HCT116 (cell line): ENCODE measurements at regions not wholly inside any gene's neighbourhood (a gene's known extent, or its start where the extent isn't known, plus 50 kb on each side); places are given as distances from the start of the nearest gene placed in this dataset.

ENCODE experiments used
- ATAC-seq: fragments of 200-7000 bp; cut with Tn5 transposase; 2 replicates; pipeline ENCODE4 v1.9.1; 2020; ENCODE audit warnings: mild to moderate bottlenecking, moderate library complexity
- BruUV-seq: library from RNA; stranded (reverse); fragments of 400-500 nt; replicated peaks from 2 replicates; lab custom pipeline; 2021; lab: Mats Ljungman, UMichigan
- CTCF ChIA-PET: fragments of 300-600 bp; sonication (Branson Sonifier 250); formaldehyde crosslinking; loops from one replicate; lab custom pipeline; 2021; ENCODE audit warnings: antibody characterized with exemption; lab: Charles Lee
- POLR2A ChIA-PET: fragments of 300-600, 350-600 bp; sonication (Branson Sonifier 250); formaldehyde crosslinking; loops from one replicate; lab custom pipeline; 2021; ENCODE audit warnings: antibody characterized with exemption; lab: Charles Lee
- RAD21 ChIA-PET, 2 experiments: fragments of 300-600 bp; sonication (Branson Sonifier 250); formaldehyde crosslinking; loops; one replicate each; lab custom pipeline; 2023; ENCODE audit warnings: low total read pairs in 2 of 2; ENCODE audit not compliant: uncharacterized antibody in 2 of 2, unreplicated experiment in 2 of 2, low non-redundant PET in 1 of 2; lab: Charles Lee
- DNase-seq: peaks from one replicate; pipeline ENCODE4 v3.0.0-alpha.2; 2010; ENCODE audit warnings: low read depth, low spot score
- H2AFZ ChIP-seq: fragments of 200-600 bp; shearing (Covaris generic), sonication (generic); 2 replicates; pipeline ENCODE4 v1.6.1; 2017; ENCODE audit warnings: low read depth, mixed run types, mixed read lengths, antibody characterized with exemption, low read length; ENCODE audit not compliant: poor library complexity, severe bottlenecking
- H3K27ac ChIP-seq: 2 replicates; pipeline ENCODE4 v1.5.1; 2012; ENCODE audit warnings: low read depth, low read length
- H3K27me3 ChIP-seq: fragments of 200-600 bp; sonication (generic); 2 replicates; pipeline ENCODE4 v1.6.1; 2016; ENCODE audit warnings: mixed run types, low read length, mixed read lengths; ENCODE audit not compliant: insufficient read depth
- H3K36me3 ChIP-seq, 2 experiments: fragments of 200-500 bp in 1 of 2; fragments of 200-600 bp in 1 of 2; sonication (Bioruptor generic) in 1 of 2; sonication (generic) in 1 of 2; 2 replicates each; pipeline versions ENCODE4 v1.5.1 to v1.6.1; 2014 to 2016; ENCODE audit warnings: low read length in 2 of 2, inconsistent platforms in 1 of 2, mixed read lengths in 1 of 2, mixed run types in 1 of 2; ENCODE audit not compliant: insufficient read depth in 2 of 2, control insufficient read depth in 1 of 2
- H3K4me1 ChIP-seq, 2 experiments: fragments of 200-600 bp in 1 of 2; sonication (generic) in 1 of 2; 2 replicates each; pipeline versions ENCODE4 v1.5.1 to v1.6.1; 2012 to 2017; ENCODE audit warnings: low read length in 2 of 2, inconsistent platforms in 1 of 2, mild to moderate bottlenecking in 1 of 2, mixed read lengths in 1 of 2, mixed run types in 1 of 2, moderate library complexity in 1 of 2; ENCODE audit not compliant: insufficient read depth in 2 of 2, control insufficient read depth in 1 of 2
- H3K4me2 ChIP-seq: fragments of 200-600 bp; sonication (generic); 2 replicates; pipeline ENCODE4 v1.6.1; 2017; ENCODE audit warnings: mixed run types, low read length, mixed read lengths
- H3K4me3 ChIP-seq, 2 experiments: fragments of 200-600 bp in 1 of 2; sonication (generic) in 1 of 2; replicated peaks in 1 of 2; 2 replicates each; pipeline ENCODE4 v1.5.1; 2011 to 2016; ENCODE audit warnings: low read length in 2 of 2, control low read depth in 1 of 2, low read depth in 1 of 2, mild to moderate bottlenecking in 1 of 2, mixed read lengths in 1 of 2, mixed run types in 1 of 2
- H3K79me2 ChIP-seq: fragments of 200-600 bp; sonication (generic); 2 replicates; pipeline ENCODE4 v1.6.1; 2017; ENCODE audit warnings: mild to moderate bottlenecking, mixed run types, low read length, moderate library complexity, mixed read lengths; ENCODE audit not compliant: insufficient read depth
- H3K9ac ChIP-seq: fragments of 200-600 bp; sonication (generic); 2 replicates; pipeline ENCODE4 v1.6.1; 2016; ENCODE audit warnings: low read length, mixed read lengths
- H3K9me2 ChIP-seq: fragments of 200-600 bp; sonication (generic), shearing (Covaris generic); 2 replicates; pipeline ENCODE4 v1.6.1; 2017; ENCODE audit warnings: mixed run types, mild to moderate bottlenecking, moderate library complexity; ENCODE audit not compliant: insufficient read depth
- H3K9me3 ChIP-seq, 2 experiments: fragments of 200-500 bp in 1 of 2; fragments of 200-600 bp in 1 of 2; sonication (Bioruptor generic) in 1 of 2; sonication (generic) in 1 of 2; 2 replicates each; pipeline ENCODE4 v1.6.1; 2014 to 2017; ENCODE audit warnings: low read length in 2 of 2, mixed read lengths in 2 of 2, inconsistent platforms in 1 of 2, low read depth in 1 of 2, mild to moderate bottlenecking in 1 of 2, mixed run types in 1 of 2, moderate library complexity in 1 of 2; ENCODE audit not compliant: control insufficient read depth in 1 of 2, insufficient read depth in 1 of 2
- H4K20me1 ChIP-seq: fragments of 200-600 bp; sonication (generic), shearing (Covaris generic); 2 replicates; pipeline ENCODE4 v1.6.1; 2017; ENCODE audit warnings: mixed run types, mild to moderate bottlenecking, moderate library complexity; ENCODE audit not compliant: insufficient read depth
- ATF3 ChIP-seq: IDR thresholded peaks from 2 replicates; pipeline ENCODE4 v1.6.1; 2012
- CBX3 ChIP-seq: IDR thresholded peaks from 2 replicates; pipeline ENCODE4 v1.6.1; 2012; ENCODE audit warnings: low read depth
- EZH2 ChIP-seq: fragments of 200-600 bp; sonication (generic); IDR thresholded peaks from 2 replicates; pipeline ENCODE4 v1.6.1; 2017; ENCODE audit warnings: antibody characterized with exemption, mixed run types
- JUND ChIP-seq: IDR thresholded peaks from 2 replicates; pipeline ENCODE4 v1.6.1; 2012
- POLR2A ChIP-seq: IDR thresholded peaks from 2 replicates; pipeline ENCODE4 v1.7.0; 2011; ENCODE audit warnings: borderline replicate concordance; ENCODE audit not compliant: insufficient read depth, insufficient read length; ENCODE audit errors: extremely low read depth
- RAD21 ChIP-seq: IDR thresholded peaks from 2 replicates; pipeline ENCODE4 v1.6.1; 2012; ENCODE audit warnings: low read depth, mild to moderate bottlenecking
- SIN3A ChIP-seq: IDR thresholded peaks from 2 replicates; pipeline ENCODE4 v1.6.1; 2012; ENCODE audit warnings: low read depth
- SP1 ChIP-seq: IDR thresholded peaks from 2 replicates; pipeline ENCODE4 v1.6.1; 2012; ENCODE audit warnings: low read depth
- TCF7L2 ChIP-seq: IDR thresholded peaks from 2 replicates; pipeline ENCODE4 v1.7.0; 2011; ENCODE audit warnings: borderline replicate concordance, inconsistent platforms; ENCODE audit not compliant: insufficient read depth, insufficient read length; ENCODE audit errors: extremely low read depth
- YY1 ChIP-seq: IDR thresholded peaks from 2 replicates; pipeline ENCODE4 v1.6.1; 2011; ENCODE audit warnings: low read length, low read depth, moderate library complexity, mild to moderate bottlenecking; ENCODE audit not compliant: insufficient replicate concordance; ENCODE audit errors: extremely low read depth
- ZNF274 ChIP-seq: fragments of 200-500 bp; sonication (Bioruptor generic); IDR thresholded peaks from 2 replicates; pipeline ENCODE4 v1.6.1; 2014; ENCODE audit warnings: mild to moderate bottlenecking, low read depth, low read length, inconsistent platforms
- intact Hi-C: fragments of 100-400 bp; cut with micrococcal nuclease; formaldehyde crosslinking; loops from 2 replicates; pipeline ENCODE4 v1.10.0; 2022
- TF ChIP-seq, protein P1 (sequence below): IDR thresholded peaks from 2 replicates; pipeline ENCODE4 v1.6.1; 2012
- TF ChIP-seq, protein P2 (sequence below): IDR thresholded peaks from 2 replicates; pipeline ENCODE4 v1.6.1; 2011; ENCODE audit warnings: mild to moderate bottlenecking, low read length, moderate library complexity; ENCODE audit not compliant: insufficient replicate concordance; ENCODE audit errors: extremely low read depth

DNA sequence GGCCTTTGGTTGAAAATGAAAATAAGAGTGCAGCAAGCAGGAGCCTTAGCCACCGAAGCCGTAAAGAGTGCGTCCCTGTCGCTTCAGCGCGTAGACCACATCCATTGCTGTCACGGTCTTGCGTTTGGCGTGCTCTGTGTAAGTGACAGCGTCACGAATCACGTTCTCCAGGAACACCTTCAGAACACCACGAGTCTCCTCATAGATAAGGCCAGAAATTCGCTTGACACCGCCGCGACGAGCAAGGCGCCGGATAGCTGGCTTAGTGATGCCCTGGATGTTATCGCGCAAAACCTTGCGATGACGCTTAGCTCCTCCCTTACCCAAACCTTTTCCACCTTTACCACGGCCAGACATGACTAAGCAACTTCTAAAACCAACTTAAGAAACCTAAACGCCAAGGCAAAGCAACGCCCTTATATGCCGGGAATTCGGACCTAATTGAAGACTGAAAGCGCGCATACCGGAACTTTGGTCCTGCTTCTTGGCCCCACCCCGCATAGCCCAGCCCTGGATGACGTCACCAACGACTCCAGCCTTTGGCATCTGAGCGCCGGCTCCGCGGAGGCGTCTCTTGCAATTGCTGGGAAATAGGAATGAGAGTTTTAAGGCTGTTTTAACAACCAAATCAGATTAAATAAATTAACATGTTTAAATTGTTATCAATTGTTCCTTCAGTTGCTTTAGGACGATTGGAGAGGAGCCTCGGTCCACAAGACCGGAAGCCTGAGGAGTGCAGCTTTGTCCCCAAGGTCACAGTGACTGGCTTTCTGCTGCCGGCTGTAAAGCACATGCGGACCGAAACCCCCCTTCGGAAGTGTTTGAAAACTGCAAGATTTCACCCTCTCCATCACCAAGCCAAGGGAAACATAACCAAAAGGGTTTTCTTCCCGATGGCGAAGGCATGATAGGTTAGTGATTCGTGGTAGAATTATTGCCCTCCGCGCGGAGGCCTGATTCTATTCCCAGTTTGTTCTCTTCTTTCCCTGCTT lies 79.6 kb upstream of the BTN3A2 start (continued):
- no peak for TF ChIP-seq ZNF274
- TF ChIP-seq, all 23 proteins: peak for 9

GRCh38 chr6:26286168-26286877 lies 78.7 kb upstream of the BTN3A2 start:
- intact Hi-C loops = no loop called here
- no peaks in the 10 kb centered on the region for H3K79me2 ChIP-seq
- peak overlapping the region; percentile 77 for H3K27ac ChIP-seq
- ATAC-seq (peak; percentile 58), DNase-seq (no peak)
- H3K4me2 ChIP-seq = peak overlapping the region; percentile 81
- H3K27me3 ChIP-seq = no peaks in the 10 kb centered on the region
- H3K4me1 ChIP-seq = peaks cover 2 to 17% of the 10 kb centered on the region in 2 experiments; a peak in 3 of 4 replicates
- H3K9ac ChIP-seq = peak overlapping the region; percentile 68
- ChIA-PET RAD21 (no interaction called here), CTCF (no interaction called here), POLR2A (interaction anchor here (0.9 to 2.1 kb wide), 3 partner anchors 81 to 265 kb away, joined by 4 to 12 read pairs (median 4); a partner anchor contains a TSS)
- H3K36me3 ChIP-seq = no peaks in the 10 kb centered on the region
- peak overlapping the region; percentile 44 to 56 for H3K4me3 ChIP-seq
- TF ChIP-seq TCF7L2 (no peak), RAD21 (0 out of 2 replicates have a peak, but pooled peaks have one; percentile 9), JUND (no peak), YY1 (peak; percentile 54), CBX3 (peak; percentile 82; the same call in 1 of the 2 replicates), SP1 (no peak), ATF3 (peak; percentile 95), SIN3A (peak; percentile 17; the same call in 1 of the 2 replicates), ZNF274 (no peak), EZH2 (no peak), POLR2A (no peak)
- TF ChIP-seq, protein P1, sequence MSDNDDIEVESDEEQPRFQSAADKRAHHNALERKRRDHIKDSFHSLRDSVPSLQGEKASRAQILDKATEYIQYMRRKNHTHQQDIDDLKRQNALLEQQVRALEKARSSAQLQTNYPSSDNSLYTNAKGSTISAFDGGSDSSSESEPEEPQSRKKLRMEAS = no peak; the same call in 1 of the 2 replicates
- TF ChIP-seq, protein P2, sequence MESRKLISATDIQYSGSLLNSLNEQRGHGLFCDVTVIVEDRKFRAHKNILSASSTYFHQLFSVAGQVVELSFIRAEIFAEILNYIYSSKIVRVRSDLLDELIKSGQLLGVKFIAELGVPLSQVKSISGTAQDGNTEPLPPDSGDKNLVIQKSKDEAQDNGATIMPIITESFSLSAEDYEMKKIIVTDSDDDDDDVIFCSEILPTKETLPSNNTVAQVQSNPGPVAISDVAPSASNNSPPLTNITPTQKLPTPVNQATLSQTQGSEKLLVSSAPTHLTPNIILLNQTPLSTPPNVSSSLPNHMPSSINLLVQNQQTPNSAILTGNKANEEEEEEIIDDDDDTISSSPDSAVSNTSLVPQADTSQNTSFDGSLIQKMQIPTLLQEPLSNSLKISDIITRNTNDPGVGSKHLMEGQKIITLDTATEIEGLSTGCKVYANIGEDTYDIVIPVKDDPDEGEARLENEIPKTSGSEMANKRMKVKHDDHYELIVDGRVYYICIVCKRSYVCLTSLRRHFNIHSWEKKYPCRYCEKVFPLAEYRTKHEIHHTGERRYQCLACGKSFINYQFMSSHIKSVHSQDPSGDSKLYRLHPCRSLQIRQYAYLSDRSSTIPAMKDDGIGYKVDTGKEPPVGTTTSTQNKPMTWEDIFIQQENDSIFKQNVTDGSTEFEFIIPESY = peak; percentile 45
- H4K20me1 ChIP-seq = no peaks in the 10 kb centered on the region
- H3K9me2 ChIP-seq = no peaks in the 10 kb centered on the region
- no TSS peak for BruUV-seq
- no peak overlapping the region for H2AFZ ChIP-seq
- H3K9me3 ChIP-seq = peaks cover 4 to 10% of the 10 kb centered on the region in 2 experiments; a peak in 3 of 4 replicates
